ENCODE measurements at regions not wholly inside any gene's neighbourhood (a gene's known extent, or its start where the extent isn't known, plus 50 kb on each side); places are given as distances from the start of the nearest gene placed in this dataset.

- Histone ChIP-seq H3K27me3 (no peaks in the 10 kb centered on the region), H3K36me3 (no peaks in the 10 kb centered on the region), H3K9me3 (peaks cover 0 to 2% (median 0%) of the 10 kb centered on the region in 11 donors), H3K4me3 (no peak overlapping the region), H3K4me1 (no peaks in the 10 kb centered on the region), H3K27ac (no peak overlapping the region)
- ATAC-seq (no peak), DNase-seq (no peak)
- 46 to 53% methylated on average over 3 of the region's 3 CpGs for WGBS, 2 donors
- intact Hi-C loops (cut with DNase I): no loop called here
- TF ChIP-seq, protein P1, sequence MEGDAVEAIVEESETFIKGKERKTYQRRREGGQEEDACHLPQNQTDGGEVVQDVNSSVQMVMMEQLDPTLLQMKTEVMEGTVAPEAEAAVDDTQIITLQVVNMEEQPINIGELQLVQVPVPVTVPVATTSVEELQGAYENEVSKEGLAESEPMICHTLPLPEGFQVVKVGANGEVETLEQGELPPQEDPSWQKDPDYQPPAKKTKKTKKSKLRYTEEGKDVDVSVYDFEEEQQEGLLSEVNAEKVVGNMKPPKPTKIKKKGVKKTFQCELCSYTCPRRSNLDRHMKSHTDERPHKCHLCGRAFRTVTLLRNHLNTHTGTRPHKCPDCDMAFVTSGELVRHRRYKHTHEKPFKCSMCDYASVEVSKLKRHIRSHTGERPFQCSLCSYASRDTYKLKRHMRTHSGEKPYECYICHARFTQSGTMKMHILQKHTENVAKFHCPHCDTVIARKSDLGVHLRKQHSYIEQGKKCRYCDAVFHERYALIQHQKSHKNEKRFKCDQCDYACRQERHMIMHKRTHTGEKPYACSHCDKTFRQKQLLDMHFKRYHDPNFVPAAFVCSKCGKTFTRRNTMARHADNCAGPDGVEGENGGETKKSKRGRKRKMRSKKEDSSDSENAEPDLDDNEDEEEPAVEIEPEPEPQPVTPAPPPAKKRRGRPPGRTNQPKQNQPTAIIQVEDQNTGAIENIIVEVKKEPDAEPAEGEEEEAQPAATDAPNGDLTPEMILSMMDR (IDR thresholded peaks at IDR 0.05): no peak
These were observed 401.8 kb downstream of the PABPC4L start for GRCh38 chr4:133799717-133800315.

DNA sequence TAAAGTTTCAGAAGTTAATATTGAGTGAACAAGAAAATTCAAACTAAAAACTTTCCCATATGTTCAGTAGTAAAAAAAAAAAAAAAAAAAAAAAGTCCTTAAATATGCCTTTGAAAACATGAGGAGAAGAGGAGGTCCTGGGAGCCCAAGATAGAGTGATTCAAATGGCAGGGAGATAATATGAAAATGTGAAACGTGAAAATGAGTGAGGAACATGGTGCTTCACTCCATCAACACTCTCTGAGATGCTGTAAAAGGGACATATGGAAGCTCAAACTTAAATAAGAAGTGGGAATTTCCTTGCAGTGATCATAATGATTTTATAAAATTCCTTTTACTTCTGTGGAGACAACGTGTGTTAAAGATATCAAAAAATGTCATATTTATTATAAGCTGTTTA is 423.9 kb downstream of the PABPC4L start:
- H3K9me3 ChIP-seq: no peaks in the 10 kb centered on the region
- H3K27ac ChIP-seq: no peak overlapping the region
- 64 to 65% methylated on average over 2 of the region's 2 CpGs for WGBS, 2 donors
- TF ChIP-seq, protein P1 (IDR thresholded peaks at IDR 0.05): no peak
- no peaks in the 10 kb centered on the region for H3K36me3 ChIP-seq
- no peak overlapping the region for H3K4me3 ChIP-seq
- no peaks in the 10 kb centered on the region for H3K4me1 ChIP-seq
- DNase-seq (no peak), ATAC-seq (no peak)
- H3K27me3 ChIP-seq: no peaks in the 10 kb centered on the region
- intact Hi-C loops (cut with DNase I): no loop called here

- DNase-seq: no peak
- intact Hi-C loops (cut with DNase I): no loop called here
- Histone ChIP-seq H3K4me1 (no peaks in the 10 kb centered on the region), H3K27me3 (no peaks in the 10 kb centered on the region), H3K4me3 (no peak overlapping the region), H3K9me3 (peaks cover 0 to 4% (median 0%) of the 10 kb centered on the region in 11 donors), H3K27ac (no peak overlapping the region), H3K36me3 (no peaks in the 10 kb centered on the region)
- TF ChIP-seq, protein P1 (IDR thresholded peaks at IDR 0.05): no peak
- ATAC-seq: no peak
- WGBS, 2 donors: 89 to 93% methylated on average over 4 of the region's 4 CpGs
These were observed 424.6 kb downstream of the PABPC4L start for GRCh38 chr4:133776961-133777360.

DNA sequence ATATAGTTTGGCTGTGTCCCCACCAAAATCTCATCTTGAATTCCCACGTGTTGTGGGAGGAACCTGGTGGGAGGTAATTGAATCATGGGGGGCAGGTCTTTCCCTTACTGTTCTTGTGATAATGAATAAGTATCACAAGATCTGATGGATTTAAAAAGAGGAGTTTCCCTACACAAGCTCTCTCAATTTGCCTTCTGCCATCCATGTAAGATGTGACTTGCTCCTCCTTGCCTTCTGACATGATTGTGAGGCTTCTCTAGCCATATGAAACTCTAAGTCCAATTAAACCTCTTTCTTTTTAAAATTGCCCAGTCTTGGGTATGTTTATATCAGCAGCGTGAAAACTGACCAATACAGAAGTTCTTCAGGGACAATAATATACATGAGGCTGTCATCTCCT is 425.1 kb downstream of the PABPC4L start:
- intact Hi-C loops (cut with DNase I): no loop called here
- TF ChIP-seq, protein P1 (IDR thresholded peaks at IDR 0.05): no peak
- Histone ChIP-seq H3K27ac (no peak overlapping the region), H3K36me3 (no peaks in the 10 kb centered on the region), H3K27me3 (no peaks in the 10 kb centered on the region), H3K4me3 (no peak overlapping the region), H3K4me1 (no peaks in the 10 kb centered on the region), H3K9me3 (peaks cover 0 to 8% (median 0%) of the 10 kb centered on the region in 11 donors)
- no peak for ATAC-seq
- DNase-seq: no peak
- 81 to 89% methylated on average over 2 of the region's 2 CpGs for WGBS, 2 donors
